ENCODE measurements at regions not wholly inside any gene's neighbourhood (a gene's known extent, or its start where the extent isn't known, plus 50 kb on each side); places are given as distances from the start of the nearest gene placed in this dataset.

GRCh38 chr2:65549631-65550030, 117.2 kb upstream of the SPRED2 start:
- no peak for TF ChIP-seq CTCF (IDR thresholded peaks at IDR 0.05)

GRCh38 chr2:65549257-65549627, 116.8 kb upstream of the SPRED2 start:
- no peak overlapping the region for H3K27ac ChIP-seq
- no peak overlapping the region for H3K4me3 ChIP-seq (ENCODE audit: low read depth in 1 of 2, low read length in 1 of 2)
- no peaks in the 10 kb centered on the region for H3K9me3 ChIP-seq
- no peak for TF ChIP-seq CTCF (IDR thresholded peaks at IDR 0.05)
- H3K27me3 ChIP-seq, result no peaks in the 10 kb centered on the region
- H3K4me1 ChIP-seq (ENCODE audit: control insufficient read depth in 1 of 2, insufficient read depth in 1 of 2, low read depth in 1 of 2, low read length in 1 of 2), result no peaks in the 10 kb centered on the region
- H3K36me3 ChIP-seq, result no peaks in the 10 kb centered on the region

More at GRCh38 chr2:65549631-65550030, 117.2 kb upstream of the SPRED2 start:
- Histone ChIP-seq H3K9me3 (no peaks in the 10 kb centered on the region), H3K36me3 (no peaks in the 10 kb centered on the region), H3K27ac (no peak overlapping the region), H3K27me3 (no peaks in the 10 kb centered on the region), H3K4me1 (ENCODE audit: control insufficient read depth in 1 of 2, insufficient read depth in 1 of 2, low read depth in 1 of 2, low read length in 1 of 2) (no peaks in the 10 kb centered on the region), H3K4me3 (ENCODE audit: low read depth in 1 of 2, low read length in 1 of 2) (no peak overlapping the region)

- Histone ChIP-seq H3K27ac (no peak overlapping the region), H3K9me3 (no peaks in the 10 kb centered on the region), H3K36me3 (no peaks in the 10 kb centered on the region), H3K4me1 (ENCODE audit: control insufficient read depth in 1 of 2, insufficient read depth in 1 of 2, low read depth in 1 of 2, low read length in 1 of 2) (no peaks in the 10 kb centered on the region), H3K27me3 (no peaks in the 10 kb centered on the region), H3K4me3 (ENCODE audit: low read depth in 1 of 2, low read length in 1 of 2) (no peak overlapping the region)
- no peak for TF ChIP-seq CTCF (IDR thresholded peaks at IDR 0.05)
Observed at GRCh38 chr2:65548576-65549256, 116.3 kb upstream of the SPRED2 start.

GRCh38 chr2:65548064-65548463, 115.7 kb upstream of the SPRED2 start:
- Histone ChIP-seq H3K27ac (no peak overlapping the region), H3K4me3 (ENCODE audit: low read depth in 1 of 2, low read length in 1 of 2) (no peak overlapping the region), H3K9me3 (no peaks in the 10 kb centered on the region), H3K4me1 (ENCODE audit: control insufficient read depth in 1 of 2, insufficient read depth in 1 of 2, low read depth in 1 of 2, low read length in 1 of 2) (no peaks in the 10 kb centered on the region), H3K27me3 (no peaks in the 10 kb centered on the region), H3K36me3 (no peaks in the 10 kb centered on the region)
- no peak for TF ChIP-seq CTCF (IDR thresholded peaks at IDR 0.05)

GRCh38 chr2:65545837-65546805, 113.7 kb upstream of the SPRED2 start:
- Histone ChIP-seq H3K27ac (no peak overlapping the region), H3K27me3 (no peaks in the 10 kb centered on the region), H3K4me3 (ENCODE audit: low read depth in 1 of 2, low read length in 1 of 2) (no peak overlapping the region), H3K4me1 (ENCODE audit: control insufficient read depth in 1 of 2, insufficient read depth in 1 of 2, low read depth in 1 of 2, low read length in 1 of 2) (no peaks in the 10 kb centered on the region), H3K36me3 (no peaks in the 10 kb centered on the region), H3K9me3 (no peaks in the 10 kb centered on the region)
- TF ChIP-seq CTCF (IDR thresholded peaks at IDR 0.05), result no peak
